WTC11 (cell line): ENCODE measurements at regions not wholly inside any gene's neighbourhood (a gene's known extent, or its start where the extent isn't known, plus 50 kb on each side); places are given as distances from the start of the nearest gene placed in this dataset.

ENCODE experiments used
- ATAC-seq: fragments of 200-7000 bp; cut with Tn5 transposase; 2 replicates; pipeline ENCODE4 v1.10.0; 2021; ENCODE audit warnings: mild to moderate bottlenecking, moderate library complexity
- CTCF ChIA-PET: fragments of 300-600 bp; sonication (Branson Sonifier 250); formaldehyde crosslinking; loops from one replicate; lab custom pipeline; 2021; ENCODE audit warnings: antibody characterized with exemption; lab: Charles Lee
- POLR2A ChIA-PET: fragments of 350-600 bp; sonication (Branson Sonifier 250); formaldehyde crosslinking; loops from one replicate; lab custom pipeline; 2021; ENCODE audit warnings: antibody characterized with exemption; lab: Charles Lee
- DNase-seq: peaks from one replicate; pipeline ENCODE4 v3.0.0; 2021; ENCODE audit warnings: low spot score
- H3K27ac Mint-ChIP-seq: 2 replicates; pipeline ENCODE4 v1.8.0; 2021; ENCODE audit warnings: mixed read lengths
- H3K27me3 Mint-ChIP-seq: 2 replicates; pipeline ENCODE4 v1.8.0; 2021; ENCODE audit warnings: low read depth, mild to moderate bottlenecking, moderate library complexity, mixed read lengths
- H3K36me3 Mint-ChIP-seq: 2 replicates; pipeline ENCODE4 v1.8.0; 2021; ENCODE audit warnings: mixed read lengths
- H3K4me1 Mint-ChIP-seq: 2 replicates; pipeline ENCODE4 v1.8.0; 2022; ENCODE audit warnings: mixed read lengths
- H3K4me3 Mint-ChIP-seq: 2 replicates; pipeline ENCODE4 v1.8.0; 2021; ENCODE audit warnings: mild to moderate bottlenecking, moderate library complexity, mixed read lengths
- H3K9me3 Mint-ChIP-seq: 2 replicates; pipeline ENCODE4 v1.8.0; 2021; ENCODE audit warnings: mixed read lengths
- CBFB ChIP-seq: sonication (generic); formaldehyde crosslinking; IDR thresholded peaks from 2 replicates; pipeline ENCODE4 v1.8.1; 2022; ENCODE audit warnings: mild to moderate bottlenecking, low read depth, missing genetic modification reagents
- E2F4 ChIP-seq: sonication (generic); formaldehyde crosslinking; IDR thresholded peaks from 2 replicates; pipeline ENCODE4 v1.8.1; 2022; ENCODE audit warnings: low read depth, mild to moderate bottlenecking, moderate library complexity, missing genetic modification reagents, borderline replicate concordance
- ERG ChIP-seq: fragments of 250-450 bp; sonication (Bioruptor Pico); IDR thresholded peaks from 2 replicates; pipeline ENCODE4 v1.8.0; 2021; ENCODE audit warnings: mild to moderate bottlenecking
- ETV6 ChIP-seq: sonication (generic); formaldehyde crosslinking; IDR thresholded peaks from 2 replicates; pipeline ENCODE4 v1.8.1; 2022; ENCODE audit warnings: mild to moderate bottlenecking, missing genetic modification reagents
- HMGA2 ChIP-seq: fragments of 250-450 bp; sonication (Bioruptor Pico); IDR thresholded peaks from 2 replicates; pipeline ENCODE4 v1.4.0; 2021; ENCODE audit warnings: mild to moderate bottlenecking, moderate library complexity
- IRF1 ChIP-seq: sonication (generic); formaldehyde crosslinking; IDR thresholded peaks from 2 replicates; pipeline ENCODE4 v1.8.0; 2023; ENCODE audit warnings: missing genetic modification reagents
- MAX ChIP-seq: sonication (generic); formaldehyde crosslinking; IDR thresholded peaks from 2 replicates; pipeline ENCODE4 v1.8.0; 2022; ENCODE audit warnings: mild to moderate bottlenecking, missing genetic modification reagents
- NR3C1 ChIP-seq: sonication (generic); formaldehyde crosslinking; conservative IDR thresholded peaks from 2 replicates; pipeline ENCODE4 v1.8.1; 2023; ENCODE audit warnings: low read depth, mild to moderate bottlenecking, missing genetic modification reagents
- OVOL2 ChIP-seq: fragments of 250-450 bp; sonication (Bioruptor Pico); IDR thresholded peaks from 2 replicates; pipeline ENCODE4 v1.9.0; 2021; ENCODE audit warnings: mild to moderate bottlenecking, borderline replicate concordance
- PREB ChIP-seq: sonication (generic); formaldehyde crosslinking; IDR thresholded peaks from 2 replicates; pipeline ENCODE4 v1.8.1; 2022; ENCODE audit warnings: mild to moderate bottlenecking, missing genetic modification reagents, moderate library complexity, borderline replicate concordance
- PRRX2 ChIP-seq: fragments of 250-450 bp; sonication (Bioruptor Pico); IDR thresholded peaks from 2 replicates; pipeline ENCODE4 v1.8.0; 2021; ENCODE audit warnings: mild to moderate bottlenecking
- SMAD3 ChIP-seq: sonication (generic); formaldehyde crosslinking; IDR thresholded peaks from 2 replicates; pipeline ENCODE4 v1.8.0; 2022; ENCODE audit warnings: missing genetic modification reagents, mild to moderate bottlenecking, borderline replicate concordance
- SP1 ChIP-seq: sonication (generic); formaldehyde crosslinking; conservative IDR thresholded peaks from 2 replicates; pipeline ENCODE4 v1.8.1; 2022; ENCODE audit warnings: missing genetic modification reagents
- ZMAT4 ChIP-seq: fragments of 250-450 bp; sonication (Bioruptor Pico); IDR thresholded peaks from 2 replicates; pipeline ENCODE4 v1.9.0; 2021; ENCODE audit warnings: mild to moderate bottlenecking
- ZNF396 ChIP-seq: fragments of 250-450 bp; sonication (Bioruptor Pico); IDR thresholded peaks from 2 replicates; pipeline ENCODE4 v1.8.0; 2021; ENCODE audit warnings: mild to moderate bottlenecking, moderate library complexity, borderline replicate concordance
- ZNF423 ChIP-seq: fragments of 250-450 bp; sonication (Bioruptor Pico); IDR thresholded peaks from 2 replicates; pipeline ENCODE4 v2.1.2; 2022; ENCODE audit warnings: mild to moderate bottlenecking, moderate library complexity
- ZNF671 ChIP-seq: fragments of 250-450 bp; sonication (Bioruptor Pico); IDR thresholded peaks from 2 replicates; pipeline ENCODE4 v1.8.0; 2021; ENCODE audit warnings: mild to moderate bottlenecking
- TF ChIP-seq, protein P1 (sequence below): sonication (generic); formaldehyde crosslinking; IDR thresholded peaks from 2 replicates; pipeline ENCODE4 v1.8.1; 2023; ENCODE audit warnings: mild to moderate bottlenecking, missing genetic modification reagents
- TF ChIP-seq, protein P2 (sequence below): sonication (generic); formaldehyde crosslinking; IDR thresholded peaks from 2 replicates; pipeline ENCODE4 v1.8.0; 2022; ENCODE audit warnings: mild to moderate bottlenecking, missing genetic modification reagents
- TF ChIP-seq, protein P3 (sequence below): sonication (generic); formaldehyde crosslinking; IDR thresholded peaks from 2 replicates; pipeline ENCODE4 v1.8.0; 2023; ENCODE audit warnings: missing genetic modification reagents, mild to moderate bottlenecking, borderline replicate concordance
- TF ChIP-seq, protein P4 (sequence below): sonication (generic); formaldehyde crosslinking; IDR thresholded peaks from 2 replicates; pipeline ENCODE4 v1.8.1; 2023; ENCODE audit warnings: mild to moderate bottlenecking, moderate library complexity, missing genetic modification reagents

DNA sequence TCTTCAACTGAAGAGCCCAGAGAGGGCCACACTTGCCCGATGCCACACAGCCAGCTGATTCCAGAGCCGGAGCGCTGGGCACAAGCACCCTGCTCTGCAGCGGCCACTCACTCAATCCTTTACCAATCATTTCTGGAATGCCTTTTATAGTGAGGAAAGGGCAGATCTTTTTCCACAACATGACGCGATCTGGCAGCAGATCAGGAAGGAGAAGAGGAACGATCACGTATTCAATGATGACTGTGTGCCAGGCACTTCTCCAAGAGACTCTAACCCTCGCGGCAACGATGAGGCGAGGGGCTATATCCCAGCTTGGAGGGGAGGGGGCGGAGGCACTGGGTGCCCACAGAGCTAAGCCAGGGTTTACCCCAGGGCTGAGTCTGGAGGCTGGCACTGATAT, 56.3 kb upstream of the TCF20 start (continued):
- no peak for TF ChIP-seq SMAD3 (CRISPR knock-in tag)
- no peak for TF ChIP-seq ZNF423 (CRISPR knock-in tag)
- TF ChIP-seq HMGA2 (CRISPR knock-in tag): no peak
- TF ChIP-seq SP1 (CRISPR knock-in tag): no peak
- no peak for TF ChIP-seq CBFB
- TF ChIP-seq PRRX2 (CRISPR knock-in tag): no peak
- TF ChIP-seq, protein P1, sequence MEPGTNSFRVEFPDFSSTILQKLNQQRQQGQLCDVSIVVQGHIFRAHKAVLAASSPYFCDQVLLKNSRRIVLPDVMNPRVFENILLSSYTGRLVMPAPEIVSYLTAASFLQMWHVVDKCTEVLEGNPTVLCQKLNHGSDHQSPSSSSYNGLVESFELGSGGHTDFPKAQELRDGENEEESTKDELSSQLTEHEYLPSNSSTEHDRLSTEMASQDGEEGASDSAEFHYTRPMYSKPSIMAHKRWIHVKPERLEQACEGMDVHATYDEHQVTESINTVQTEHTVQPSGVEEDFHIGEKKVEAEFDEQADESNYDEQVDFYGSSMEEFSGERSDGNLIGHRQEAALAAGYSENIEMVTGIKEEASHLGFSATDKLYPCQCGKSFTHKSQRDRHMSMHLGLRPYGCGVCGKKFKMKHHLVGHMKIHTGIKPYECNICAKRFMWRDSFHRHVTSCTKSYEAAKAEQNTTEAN (CRISPR knock-in tag): no peak
- TF ChIP-seq, protein P2, sequence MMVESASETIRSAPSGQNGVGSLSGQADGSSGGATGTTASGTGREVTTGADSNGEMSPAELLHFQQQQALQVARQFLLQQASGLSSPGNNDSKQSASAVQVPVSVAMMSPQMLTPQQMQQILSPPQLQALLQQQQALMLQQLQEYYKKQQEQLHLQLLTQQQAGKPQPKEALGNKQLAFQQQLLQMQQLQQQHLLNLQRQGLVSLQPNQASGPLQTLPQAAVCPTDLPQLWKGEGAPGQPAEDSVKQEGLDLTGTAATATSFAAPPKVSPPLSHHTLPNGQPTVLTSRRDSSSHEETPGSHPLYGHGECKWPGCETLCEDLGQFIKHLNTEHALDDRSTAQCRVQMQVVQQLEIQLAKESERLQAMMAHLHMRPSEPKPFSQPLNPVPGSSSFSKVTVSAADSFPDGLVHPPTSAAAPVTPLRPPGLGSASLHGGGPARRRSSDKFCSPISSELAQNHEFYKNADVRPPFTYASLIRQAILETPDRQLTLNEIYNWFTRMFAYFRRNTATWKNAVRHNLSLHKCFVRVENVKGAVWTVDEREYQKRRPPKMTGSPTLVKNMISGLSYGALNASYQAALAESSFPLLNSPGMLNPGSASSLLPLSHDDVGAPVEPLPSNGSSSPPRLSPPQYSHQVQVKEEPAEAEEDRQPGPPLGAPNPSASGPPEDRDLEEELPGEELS (CRISPR knock-in tag): no peak
- no peak for TF ChIP-seq PREB (CRISPR knock-in tag)
- no peak for TF ChIP-seq IRF1 (CRISPR knock-in tag)
- TF ChIP-seq ETV6 (CRISPR knock-in tag): no peak
- no peak for TF ChIP-seq MAX (CRISPR knock-in tag)
- no peak for TF ChIP-seq NR3C1
- TF ChIP-seq OVOL2 (CRISPR knock-in tag): no peak
- TF ChIP-seq, protein P3, sequence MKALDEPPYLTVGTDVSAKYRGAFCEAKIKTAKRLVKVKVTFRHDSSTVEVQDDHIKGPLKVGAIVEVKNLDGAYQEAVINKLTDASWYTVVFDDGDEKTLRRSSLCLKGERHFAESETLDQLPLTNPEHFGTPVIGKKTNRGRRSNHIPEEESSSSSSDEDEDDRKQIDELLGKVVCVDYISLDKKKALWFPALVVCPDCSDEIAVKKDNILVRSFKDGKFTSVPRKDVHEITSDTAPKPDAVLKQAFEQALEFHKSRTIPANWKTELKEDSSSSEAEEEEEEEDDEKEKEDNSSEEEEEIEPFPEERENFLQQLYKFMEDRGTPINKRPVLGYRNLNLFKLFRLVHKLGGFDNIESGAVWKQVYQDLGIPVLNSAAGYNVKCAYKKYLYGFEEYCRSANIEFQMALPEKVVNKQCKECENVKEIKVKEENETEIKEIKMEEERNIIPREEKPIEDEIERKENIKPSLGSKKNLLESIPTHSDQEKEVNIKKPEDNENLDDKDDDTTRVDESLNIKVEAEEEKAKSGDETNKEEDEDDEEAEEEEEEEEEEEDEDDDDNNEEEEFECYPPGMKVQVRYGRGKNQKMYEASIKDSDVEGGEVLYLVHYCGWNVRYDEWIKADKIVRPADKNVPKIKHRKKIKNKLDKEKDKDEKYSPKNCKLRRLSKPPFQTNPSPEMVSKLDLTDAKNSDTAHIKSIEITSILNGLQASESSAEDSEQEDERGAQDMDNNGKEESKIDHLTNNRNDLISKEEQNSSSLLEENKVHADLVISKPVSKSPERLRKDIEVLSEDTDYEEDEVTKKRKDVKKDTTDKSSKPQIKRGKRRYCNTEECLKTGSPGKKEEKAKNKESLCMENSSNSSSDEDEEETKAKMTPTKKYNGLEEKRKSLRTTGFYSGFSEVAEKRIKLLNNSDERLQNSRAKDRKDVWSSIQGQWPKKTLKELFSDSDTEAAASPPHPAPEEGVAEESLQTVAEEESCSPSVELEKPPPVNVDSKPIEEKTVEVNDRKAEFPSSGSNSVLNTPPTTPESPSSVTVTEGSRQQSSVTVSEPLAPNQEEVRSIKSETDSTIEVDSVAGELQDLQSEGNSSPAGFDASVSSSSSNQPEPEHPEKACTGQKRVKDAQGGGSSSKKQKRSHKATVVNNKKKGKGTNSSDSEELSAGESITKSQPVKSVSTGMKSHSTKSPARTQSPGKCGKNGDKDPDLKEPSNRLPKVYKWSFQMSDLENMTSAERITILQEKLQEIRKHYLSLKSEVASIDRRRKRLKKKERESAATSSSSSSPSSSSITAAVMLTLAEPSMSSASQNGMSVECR (CRISPR knock-in tag): no peak

GRCh38 chr22:42326301-42326700, 55.8 kb upstream of the TCF20 start:
- ATAC-seq (no peak), DNase-seq (no peak)
- no peaks in the 10 kb centered on the region; the same call in 1 of the 2 replicates for H3K27me3 Mint-ChIP-seq
- H3K36me3 Mint-ChIP-seq: peaks cover 9% of the 10 kb centered on the region
- peaks cover 10% of the 10 kb centered on the region for H3K9me3 Mint-ChIP-seq
- peaks cover 19% of the 10 kb centered on the region for H3K4me1 Mint-ChIP-seq
- POLR2A ChIA-PET: interaction anchor here (0.6 kb wide), 1 partner anchor 104 kb away, joined by 8 read pairs; no protein-coding TSS in a partner anchor
- no peak overlapping the region for H3K27ac Mint-ChIP-seq
- H3K4me3 Mint-ChIP-seq: no peak overlapping the region
- CTCF ChIA-PET: interaction anchor here (1.7 kb wide), 1 partner anchor 117 kb away, joined by 5 read pairs; no protein-coding TSS in a partner anchor
- TF ChIP-seq E2F4 (CRISPR knock-in tag) (no peak), ERG (CRISPR knock-in tag) (no peak), OVOL2 (CRISPR knock-in tag) (no peak), ZNF671 (CRISPR knock-in tag) (no peak), ZNF396 (no peak), ZMAT4 (CRISPR knock-in tag) (no peak)
- TF ChIP-seq, protein P4, sequence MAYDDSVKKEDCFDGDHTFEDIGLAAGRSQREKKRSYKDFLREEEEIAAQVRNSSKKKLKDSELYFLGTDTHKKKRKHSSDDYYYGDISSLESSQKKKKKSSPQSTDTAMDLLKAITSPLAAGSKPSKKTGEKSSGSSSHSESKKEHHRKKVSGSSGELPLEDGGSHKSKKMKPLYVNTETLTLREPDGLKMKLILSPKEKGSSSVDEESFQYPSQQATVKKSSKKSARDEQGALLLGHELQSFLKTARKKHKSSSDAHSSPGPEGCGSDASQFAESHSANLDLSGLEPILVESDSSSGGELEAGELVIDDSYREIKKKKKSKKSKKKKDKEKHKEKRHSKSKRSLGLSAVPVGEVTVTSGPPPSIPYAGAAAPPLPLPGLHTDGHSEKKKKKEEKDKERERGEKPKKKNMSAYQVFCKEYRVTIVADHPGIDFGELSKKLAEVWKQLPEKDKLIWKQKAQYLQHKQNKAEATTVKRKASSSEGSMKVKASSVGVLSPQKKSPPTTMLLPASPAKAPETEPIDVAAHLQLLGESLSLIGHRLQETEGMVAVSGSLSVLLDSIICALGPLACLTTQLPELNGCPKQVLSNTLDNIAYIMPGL (CRISPR knock-in tag): no peak
